ENCODE measurements at regions not wholly inside any gene's neighbourhood (a gene's known extent, or its start where the extent isn't known, plus 50 kb on each side); places are given as distances from the start of the nearest gene placed in this dataset.

DNA sequence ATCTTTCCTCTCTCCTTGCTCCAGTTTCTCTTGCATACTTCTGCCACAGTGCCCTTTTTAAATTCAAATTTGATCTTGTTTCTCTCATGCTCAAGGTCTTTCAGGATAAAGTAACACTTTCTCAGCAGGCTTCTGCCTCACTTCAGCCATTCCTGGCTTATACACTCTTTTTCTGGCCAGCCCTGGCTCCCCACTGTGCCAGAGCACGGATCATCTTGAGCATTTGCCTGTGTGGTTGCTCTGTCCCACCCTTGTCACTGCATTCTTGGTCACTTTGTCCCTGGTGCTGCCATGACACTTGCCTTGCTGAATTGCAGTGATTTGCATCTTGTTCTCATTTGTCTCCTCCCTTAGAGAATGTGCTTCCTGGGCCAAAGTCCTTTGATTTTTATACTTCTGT, 634.3 kb downstream of the TMEM182 start:
- Histone ChIP-seq H3K4me3 (ENCODE audit: low read depth in 2 of 2, low read length in 2 of 2) (no peak overlapping the region), H3K9me3 (ENCODE audit: control insufficient read depth, insufficient read depth, low read depth, low read length) (no peaks in the 10 kb centered on the region), H3K27ac (ENCODE audit: low read length) (no peak overlapping the region), H3K36me3 (ENCODE audit: control insufficient read depth, insufficient read depth, low read length) (no peaks in the 10 kb centered on the region), H3K4me1 (ENCODE audit: control insufficient read depth, insufficient read depth, low read length) (no peaks in the 10 kb centered on the region), H3K27me3 (ENCODE audit: control insufficient read depth, insufficient read depth, low read length) (no peaks in the 10 kb centered on the region)
- ATAC-seq, result no peak
- no TSS peak for BruUV-seq (replicated peaks)
- POLR2A ChIA-PET, result no interaction called here
- TF ChIP-seq, protein P1, sequence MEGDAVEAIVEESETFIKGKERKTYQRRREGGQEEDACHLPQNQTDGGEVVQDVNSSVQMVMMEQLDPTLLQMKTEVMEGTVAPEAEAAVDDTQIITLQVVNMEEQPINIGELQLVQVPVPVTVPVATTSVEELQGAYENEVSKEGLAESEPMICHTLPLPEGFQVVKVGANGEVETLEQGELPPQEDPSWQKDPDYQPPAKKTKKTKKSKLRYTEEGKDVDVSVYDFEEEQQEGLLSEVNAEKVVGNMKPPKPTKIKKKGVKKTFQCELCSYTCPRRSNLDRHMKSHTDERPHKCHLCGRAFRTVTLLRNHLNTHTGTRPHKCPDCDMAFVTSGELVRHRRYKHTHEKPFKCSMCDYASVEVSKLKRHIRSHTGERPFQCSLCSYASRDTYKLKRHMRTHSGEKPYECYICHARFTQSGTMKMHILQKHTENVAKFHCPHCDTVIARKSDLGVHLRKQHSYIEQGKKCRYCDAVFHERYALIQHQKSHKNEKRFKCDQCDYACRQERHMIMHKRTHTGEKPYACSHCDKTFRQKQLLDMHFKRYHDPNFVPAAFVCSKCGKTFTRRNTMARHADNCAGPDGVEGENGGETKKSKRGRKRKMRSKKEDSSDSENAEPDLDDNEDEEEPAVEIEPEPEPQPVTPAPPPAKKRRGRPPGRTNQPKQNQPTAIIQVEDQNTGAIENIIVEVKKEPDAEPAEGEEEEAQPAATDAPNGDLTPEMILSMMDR (IDR thresholded peaks at IDR 0.05), result no peak
- TF ChIP-seq POLR2AphosphoS5 (IDR thresholded peaks at IDR 0.05; ENCODE audit: low read depth, low read length) (no peak), TCF7L2 (IDR thresholded peaks at IDR 0.05; ENCODE audit: low read depth, low read length) (no peak), SIN3A (IDR thresholded peaks at IDR 0.05; ENCODE audit: borderline replicate concordance, insufficient read depth, low read depth, low read length) (no peak)
- TF ChIP-seq, protein P2, sequence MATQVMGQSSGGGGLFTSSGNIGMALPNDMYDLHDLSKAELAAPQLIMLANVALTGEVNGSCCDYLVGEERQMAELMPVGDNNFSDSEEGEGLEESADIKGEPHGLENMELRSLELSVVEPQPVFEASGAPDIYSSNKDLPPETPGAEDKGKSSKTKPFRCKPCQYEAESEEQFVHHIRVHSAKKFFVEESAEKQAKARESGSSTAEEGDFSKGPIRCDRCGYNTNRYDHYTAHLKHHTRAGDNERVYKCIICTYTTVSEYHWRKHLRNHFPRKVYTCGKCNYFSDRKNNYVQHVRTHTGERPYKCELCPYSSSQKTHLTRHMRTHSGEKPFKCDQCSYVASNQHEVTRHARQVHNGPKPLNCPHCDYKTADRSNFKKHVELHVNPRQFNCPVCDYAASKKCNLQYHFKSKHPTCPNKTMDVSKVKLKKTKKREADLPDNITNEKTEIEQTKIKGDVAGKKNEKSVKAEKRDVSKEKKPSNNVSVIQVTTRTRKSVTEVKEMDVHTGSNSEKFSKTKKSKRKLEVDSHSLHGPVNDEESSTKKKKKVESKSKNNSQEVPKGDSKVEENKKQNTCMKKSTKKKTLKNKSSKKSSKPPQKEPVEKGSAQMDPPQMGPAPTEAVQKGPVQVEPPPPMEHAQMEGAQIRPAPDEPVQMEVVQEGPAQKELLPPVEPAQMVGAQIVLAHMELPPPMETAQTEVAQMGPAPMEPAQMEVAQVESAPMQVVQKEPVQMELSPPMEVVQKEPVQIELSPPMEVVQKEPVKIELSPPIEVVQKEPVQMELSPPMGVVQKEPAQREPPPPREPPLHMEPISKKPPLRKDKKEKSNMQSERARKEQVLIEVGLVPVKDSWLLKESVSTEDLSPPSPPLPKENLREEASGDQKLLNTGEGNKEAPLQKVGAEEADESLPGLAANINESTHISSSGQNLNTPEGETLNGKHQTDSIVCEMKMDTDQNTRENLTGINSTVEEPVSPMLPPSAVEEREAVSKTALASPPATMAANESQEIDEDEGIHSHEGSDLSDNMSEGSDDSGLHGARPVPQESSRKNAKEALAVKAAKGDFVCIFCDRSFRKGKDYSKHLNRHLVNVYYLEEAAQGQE (IDR thresholded peaks at IDR 0.05; ENCODE audit: insufficient read depth in 1 of 2, low read depth in 2 of 2, low read length in 1 of 2), result no peak
- in situ Hi-C loops (cut with HindIII; ENCODE audit: low pct_unique_long_range_greater_than_20kb, low sequenced_read_pairs), result no loop called here
- intact Hi-C loops (cut with micrococcal nuclease; ENCODE audit: unreplicated experiment), result no loop called here
- CTCF ChIA-PET, result no interaction called here
- no peak for DNase-seq (ENCODE audit: low read depth, low spot score)

DNA sequence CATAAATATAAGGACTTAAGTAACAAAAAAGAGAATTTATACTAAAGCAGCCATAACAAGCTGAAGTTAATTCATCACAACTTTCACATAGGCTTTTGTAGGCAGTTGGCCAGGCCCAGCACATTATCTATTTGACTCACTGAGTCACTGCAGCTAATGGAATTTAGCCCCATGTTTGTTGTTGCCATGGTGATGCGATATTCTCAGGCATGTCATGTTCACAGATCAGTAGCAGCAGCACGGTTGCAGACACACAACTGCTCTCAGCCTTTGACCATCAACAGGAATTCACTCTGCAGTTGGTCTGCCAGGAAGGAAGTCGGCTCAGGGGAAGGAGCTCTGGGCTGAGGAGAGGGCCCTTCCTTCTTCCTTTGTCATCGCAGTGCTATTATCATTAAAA, 639.8 kb downstream of the TMEM182 start:
- TF ChIP-seq, protein P1 (IDR thresholded peaks at IDR 0.05), result no peak
- TF ChIP-seq, protein P2 (IDR thresholded peaks at IDR 0.05; ENCODE audit: insufficient read depth in 1 of 2, low read depth in 2 of 2, low read length in 1 of 2), result no peak
- TF ChIP-seq POLR2AphosphoS5 (IDR thresholded peaks at IDR 0.05; ENCODE audit: low read depth, low read length), result no peak
- no peak for TF ChIP-seq TCF7L2 (IDR thresholded peaks at IDR 0.05; ENCODE audit: low read depth, low read length)
- TF ChIP-seq SIN3A (IDR thresholded peaks at IDR 0.05; ENCODE audit: borderline replicate concordance, insufficient read depth, low read depth, low read length), result no peak
- ATAC-seq (no peak), DNase-seq (ENCODE audit: low read depth, low spot score) (no peak)
- BruUV-seq (replicated peaks), result no TSS peak
- Histone ChIP-seq H3K27me3 (ENCODE audit: control insufficient read depth, insufficient read depth, low read length) (no peaks in the 10 kb centered on the region), H3K36me3 (ENCODE audit: control insufficient read depth, insufficient read depth, low read length) (no peaks in the 10 kb centered on the region), H3K4me1 (ENCODE audit: control insufficient read depth, insufficient read depth, low read length) (no peaks in the 10 kb centered on the region), H3K27ac (ENCODE audit: low read length) (no peak overlapping the region), H3K9me3 (ENCODE audit: control insufficient read depth, insufficient read depth, low read depth, low read length) (no peaks in the 10 kb centered on the region), H3K4me3 (ENCODE audit: low read depth in 2 of 2, low read length in 2 of 2) (no peak overlapping the region)
- ChIA-PET CTCF (no interaction called here), POLR2A (no interaction called here)
- in situ Hi-C loops (cut with HindIII; ENCODE audit: low pct_unique_long_range_greater_than_20kb, low sequenced_read_pairs) (no loop called here), intact Hi-C loops (cut with micrococcal nuclease; ENCODE audit: unreplicated experiment) (loop anchor here (10.0 kb wide), 1 partner anchor 523 kb away; no protein-coding TSS in a partner anchor)

All from Panc1 (cell line).